ENCODE measurements at regions not wholly inside any gene's neighbourhood (a gene's known extent, or its start where the extent isn't known, plus 50 kb on each side); places are given as distances from the start of the nearest gene placed in this dataset.

GRCh38 chr7:18290865-18291264 lies 204.7 kb upstream of the HDAC9 start:
- DNase-seq (ENCODE audit: low spot score) = no peak
- no peak overlapping the region for H3K4me3 ChIP-seq
- no peaks in the 10 kb centered on the region for H3K36me3 ChIP-seq (ENCODE audit: insufficient read depth)
- no peaks in the 10 kb centered on the region for H3K79me2 ChIP-seq (replicated peaks; ENCODE audit: insufficient read depth)
- no peaks in the 10 kb centered on the region for H4K20me1 ChIP-seq (replicated peaks; ENCODE audit: insufficient read depth)
- H3K27me3 Mint-ChIP-seq (ENCODE audit: insufficient read depth, low read depth, poor library complexity) = peaks cover 1% of the 10 kb centered on the region
- H3K27ac ChIP-seq (ENCODE audit: low read depth) = no peak overlapping the region
- no peaks in the 10 kb centered on the region for H3K9me2 ChIP-seq (ENCODE audit: insufficient read depth)
- H3K4me1 ChIP-seq (ENCODE audit: insufficient read depth) = no peaks in the 10 kb centered on the region
- ATAC-seq = no peak
- H3K9me3 Mint-ChIP-seq = no peaks in the 10 kb centered on the region
- H3K27me3 ChIP-seq (ENCODE audit: insufficient read depth) = no peaks in the 10 kb centered on the region
- no peak overlapping the region for H3K27ac Mint-ChIP-seq
- H3K4me2 ChIP-seq = no peak overlapping the region
- H2AFZ ChIP-seq = no peak overlapping the region
- H3F3A ChIP-seq (replicated peaks; ENCODE audit: low read depth) = no peaks in the 10 kb centered on the region
- H3K4me1 Mint-ChIP-seq = peaks cover 8% of the 10 kb centered on the region
- no peak overlapping the region for H3K4me3 Mint-ChIP-seq
- no peak for TF ChIP-seq ETS1 (IDR thresholded peaks at IDR 0.05)
- no peak for TF ChIP-seq REST (IDR thresholded peaks at IDR 0.05; ENCODE audit: unreplicated experiment)
- TF ChIP-seq ZNF462 (CRISPR knock-in tag; IDR thresholded peaks at IDR 0.05) = no peak
- TF ChIP-seq ZNF114 (CRISPR knock-in tag; IDR thresholded peaks at IDR 0.05) = no peak
- no peak for TF ChIP-seq CREB1 (CRISPR knock-in tag; IDR thresholded peaks at IDR 0.05; ENCODE audit: low read depth)
- TF ChIP-seq NANOG (IDR thresholded peaks at IDR 0.05; ENCODE audit: borderline replicate concordance) = no peak
- TF ChIP-seq STAT1 (IDR thresholded peaks at IDR 0.05; ENCODE audit: unreplicated experiment) = no peak
- no peak for TF ChIP-seq EZH2phosphoT487 (IDR thresholded peaks at IDR 0.05; ENCODE audit: unreplicated experiment)
- no peak for TF ChIP-seq CTCF (conservative IDR thresholded peaks at IDR 0.05; ENCODE audit: low read depth in 2 of 2)
- TF ChIP-seq JUNB (IDR thresholded peaks at IDR 0.05; ENCODE audit: unreplicated experiment) = no peak
- no peak for TF ChIP-seq ZNF331 (CRISPR knock-in tag; IDR thresholded peaks at IDR 0.05; ENCODE audit: low read depth)
- TF ChIP-seq POLR2AphosphoS5 (IDR thresholded peaks at IDR 0.05; ENCODE audit: low read depth) = no peak
- TF ChIP-seq EZH2 (IDR thresholded peaks at IDR 0.05; ENCODE audit: low read depth, unreplicated experiment) = no peak
- no peaks in the 10 kb centered on the region for H3K36me3 Mint-ChIP-seq (ENCODE audit: low read depth)

All from GM23338 (cell line).